ENCODE measurements at regions not wholly inside any gene's neighbourhood (a gene's known extent, or its start where the extent isn't known, plus 50 kb on each side); places are given as distances from the start of the nearest gene placed in this dataset.

DNA sequence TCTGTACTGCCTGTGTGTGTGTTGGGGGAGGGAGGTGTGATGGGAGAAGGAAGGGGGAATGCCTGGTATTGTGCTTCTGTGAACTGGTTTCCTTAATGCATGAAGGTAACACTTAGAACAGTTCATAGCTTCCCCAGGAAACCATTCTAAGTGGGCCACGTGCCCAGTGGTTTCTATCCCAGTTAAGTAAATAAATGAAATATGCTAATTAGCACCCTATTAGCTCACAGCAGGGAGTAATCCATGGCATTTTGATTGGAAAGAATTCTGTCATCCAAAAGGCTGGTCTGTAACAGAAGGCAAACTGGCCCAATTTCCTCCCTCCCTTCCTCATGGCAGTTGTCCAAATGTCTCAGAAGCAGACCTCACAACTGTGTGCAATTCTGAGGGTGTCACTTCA is 199.3 kb downstream of the TTLL7 start:
- Histone ChIP-seq H4K20me1 (ENCODE audit: control insufficient read depth, insufficient read depth, low read depth, low read length) (no peaks in the 10 kb centered on the region), H3K9me3 (ENCODE audit: control insufficient read depth, insufficient read depth, low read length) (no peaks in the 10 kb centered on the region), H3K4me3 (ENCODE audit: low read length) (no peak overlapping the region), H3F3A (ENCODE audit: control insufficient read depth, insufficient read depth) (no peaks in the 10 kb centered on the region), H3K4me1 (ENCODE audit: control insufficient read depth, low read length) (no peaks in the 10 kb centered on the region), H3K36me3 (ENCODE audit: control insufficient read depth, low read length) (no peaks in the 10 kb centered on the region), H3K4me2 (ENCODE audit: low read length) (no peak overlapping the region), H3K27me3 (ENCODE audit: control insufficient read depth, low read length) (no peaks in the 10 kb centered on the region), H3K9me2 (replicated peaks; ENCODE audit: control insufficient read depth, low read length) (no peaks in the 10 kb centered on the region), H3K27ac (ENCODE audit: low read depth, low read length) (no peak overlapping the region), H3K79me2 (ENCODE audit: control insufficient read depth, low read length) (no peaks in the 10 kb centered on the region)
- TF ChIP-seq EZH2phosphoT487 (IDR thresholded peaks at IDR 0.05; ENCODE audit: borderline replicate concordance, low read length), result no peak
- TF ChIP-seq CTCF (IDR thresholded peaks at IDR 0.05; ENCODE audit: low read depth, low read length, poor library complexity, severe bottlenecking), result no peak

GRCh38 chr1:83798965-83799364 is 200.0 kb downstream of the TTLL7 start:
- H3K9me3 ChIP-seq (ENCODE audit: control insufficient read depth, insufficient read depth, low read length), result no peaks in the 10 kb centered on the region
- H4K20me1 ChIP-seq (ENCODE audit: control insufficient read depth, insufficient read depth, low read depth, low read length), result no peaks in the 10 kb centered on the region
- no peak overlapping the region for H3K4me2 ChIP-seq (ENCODE audit: low read length)
- TF ChIP-seq EZH2phosphoT487 (IDR thresholded peaks at IDR 0.05; ENCODE audit: borderline replicate concordance, low read length), result no peak
- no peak overlapping the region for H3K27ac ChIP-seq (ENCODE audit: low read depth, low read length)
- no peaks in the 10 kb centered on the region for H3F3A ChIP-seq (ENCODE audit: control insufficient read depth, insufficient read depth)
- no peaks in the 10 kb centered on the region for H3K9me2 ChIP-seq (replicated peaks; ENCODE audit: control insufficient read depth, low read length)
- no peaks in the 10 kb centered on the region for H3K27me3 ChIP-seq (ENCODE audit: control insufficient read depth, low read length)
- H3K79me2 ChIP-seq (ENCODE audit: control insufficient read depth, low read length), result no peaks in the 10 kb centered on the region
- H3K4me3 ChIP-seq (ENCODE audit: low read length), result no peak overlapping the region
- no peaks in the 10 kb centered on the region for H3K4me1 ChIP-seq (ENCODE audit: control insufficient read depth, low read length)
- no peaks in the 10 kb centered on the region for H3K36me3 ChIP-seq (ENCODE audit: control insufficient read depth, low read length)

DNA sequence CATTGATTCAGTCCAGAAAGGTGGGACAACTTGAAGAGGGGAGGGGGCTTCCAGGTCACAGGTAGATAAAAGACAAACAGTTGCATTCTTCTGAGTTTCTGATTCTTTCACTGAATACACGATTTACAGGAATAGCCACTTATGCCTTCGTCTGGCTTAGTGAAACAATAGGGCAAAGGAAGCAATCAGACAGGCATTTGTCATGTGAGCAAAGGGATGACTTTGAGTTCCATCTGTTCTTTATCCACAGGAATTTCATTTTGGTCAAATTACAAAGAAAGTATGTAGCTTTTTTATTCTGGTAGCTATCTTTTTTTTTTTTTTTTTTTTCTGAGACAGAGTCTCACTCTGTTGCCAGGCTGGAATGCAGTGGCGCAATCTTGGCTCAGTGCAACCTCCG is 202.5 kb downstream of the TTLL7 start:
- Histone ChIP-seq H3K4me2 (ENCODE audit: low read length) (no peak overlapping the region), H3K27ac (ENCODE audit: low read depth, low read length) (no peak overlapping the region)

GRCh38 chr1:83794384-83794783 is 204.5 kb downstream of the TTLL7 start:
- H3K36me3 ChIP-seq (ENCODE audit: control insufficient read depth, low read length), result no peaks in the 10 kb centered on the region
- H3K9me2 ChIP-seq (replicated peaks; ENCODE audit: control insufficient read depth, low read length), result no peaks in the 10 kb centered on the region
- no peaks in the 10 kb centered on the region for H3K9me3 ChIP-seq (ENCODE audit: control insufficient read depth, insufficient read depth, low read length)
- no peaks in the 10 kb centered on the region for H3F3A ChIP-seq (ENCODE audit: control insufficient read depth, insufficient read depth)
- H3K27ac ChIP-seq (ENCODE audit: low read depth, low read length), result no peak overlapping the region
- no peaks in the 10 kb centered on the region for H3K79me2 ChIP-seq (ENCODE audit: control insufficient read depth, low read length)
- H4K20me1 ChIP-seq (ENCODE audit: control insufficient read depth, insufficient read depth, low read depth, low read length), result no peaks in the 10 kb centered on the region
- H3K4me2 ChIP-seq (ENCODE audit: low read length), result no peak overlapping the region
- H3K4me1 ChIP-seq (ENCODE audit: control insufficient read depth, low read length), result no peaks in the 10 kb centered on the region
- TF ChIP-seq EZH2phosphoT487 (IDR thresholded peaks at IDR 0.05; ENCODE audit: borderline replicate concordance, low read length), result no peak
- TF ChIP-seq CTCF (IDR thresholded peaks at IDR 0.05; ENCODE audit: low read depth, low read length, poor library complexity, severe bottlenecking), result no peak
- H3K4me3 ChIP-seq (ENCODE audit: low read length), result no peak overlapping the region
- no peaks in the 10 kb centered on the region for H3K27me3 ChIP-seq (ENCODE audit: control insufficient read depth, low read length)

More for the DNA sequence above, 202.5 kb downstream of the TTLL7 start:
- no peaks in the 10 kb centered on the region for H3K79me2 ChIP-seq (ENCODE audit: control insufficient read depth, low read length)
- no peaks in the 10 kb centered on the region for H3K36me3 ChIP-seq (ENCODE audit: control insufficient read depth, low read length)
- H3K4me3 ChIP-seq (ENCODE audit: low read length), result no peak overlapping the region
- no peaks in the 10 kb centered on the region for H3F3A ChIP-seq (ENCODE audit: control insufficient read depth, insufficient read depth)
- no peaks in the 10 kb centered on the region for H3K4me1 ChIP-seq (ENCODE audit: control insufficient read depth, low read length)
- H3K9me3 ChIP-seq (ENCODE audit: control insufficient read depth, insufficient read depth, low read length), result no peaks in the 10 kb centered on the region
- no peak for TF ChIP-seq EZH2phosphoT487 (IDR thresholded peaks at IDR 0.05; ENCODE audit: borderline replicate concordance, low read length)
- no peak for TF ChIP-seq CTCF (IDR thresholded peaks at IDR 0.05; ENCODE audit: low read depth, low read length, poor library complexity, severe bottlenecking)
- H3K27me3 ChIP-seq (ENCODE audit: control insufficient read depth, low read length), result no peaks in the 10 kb centered on the region
- no peaks in the 10 kb centered on the region for H3K9me2 ChIP-seq (replicated peaks; ENCODE audit: control insufficient read depth, low read length)
- H4K20me1 ChIP-seq (ENCODE audit: control insufficient read depth, insufficient read depth, low read depth, low read length), result no peaks in the 10 kb centered on the region
